K562 (cell line): ENCODE measurements at regions not wholly inside any gene's neighbourhood (a gene's known extent, or its start where the extent isn't known, plus 50 kb on each side); places are given as distances from the start of the nearest gene placed in this dataset.

Experiments
- FOXK2 ChIP-seq, 2 experiments: fragments of 450-650 bp; IDR thresholded peaks in 1 of 2; conservative IDR thresholded peaks in 1 of 2; 2 replicates each; pipeline ENCODE4 v1.6.1; 2016; ENCODE audit warnings: low read depth in 2 of 2, mild to moderate bottlenecking in 1 of 2
- MAFG ChIP-seq: fragments of 450-650 bp; conservative IDR thresholded peaks from 2 replicates; pipeline ENCODE4 v1.6.1; 2016; ENCODE audit warnings: missing genetic modification characterization, missing compliant biosample characterization
- MTF1 ChIP-seq: fragments of 250-450 bp; sonication (Bioruptor Pico); IDR thresholded peaks from 2 replicates; pipeline ENCODE4 v1.9.0; 2021; ENCODE audit warnings: moderate library complexity, mild to moderate bottlenecking, inconsistent platforms, borderline replicate concordance
- NCOA4 ChIP-seq: fragments of 450-650 bp; IDR thresholded peaks from 2 replicates; pipeline ENCODE4 v1.6.1; 2018; ENCODE audit warnings: mild to moderate bottlenecking; ENCODE audit not compliant: partially characterized antibody
- TAL1 ChIP-seq: fragments of 450-650 bp; IDR thresholded peaks from 2 replicates; pipeline ENCODE4 v1.6.1; 2016; ENCODE audit warnings: mild to moderate bottlenecking
- ZNF124 ChIP-seq: sonication (generic); formaldehyde crosslinking; IDR thresholded peaks from 2 replicates; pipeline ENCODE4 v1.8.1; 2022; ENCODE audit warnings: missing genetic modification reagents
- ZNF143 ChIP-seq: sonication (generic); formaldehyde crosslinking; IDR thresholded peaks from 2 replicates; pipeline ENCODE4 v1.9.0; 2022; ENCODE audit warnings: mild to moderate bottlenecking, missing genetic modification reagents
- ZNF592 ChIP-seq: fragments of 450-650 bp; IDR thresholded peaks from 2 replicates; pipeline ENCODE4 v1.6.1; 2017; ENCODE audit warnings: antibody characterized with exemption, mild to moderate bottlenecking
- ZNF77 ChIP-seq: fragments of 250-450 bp; sonication (Bioruptor Pico); IDR thresholded peaks from 2 replicates; pipeline ENCODE4 v1.5.0; 2020
- TF ChIP-seq, protein P1 (sequence below): fragments of 250-450 bp; sonication (Bioruptor Pico); IDR thresholded peaks from 2 replicates; pipeline ENCODE4 v1.4.0; 2020

DNA sequence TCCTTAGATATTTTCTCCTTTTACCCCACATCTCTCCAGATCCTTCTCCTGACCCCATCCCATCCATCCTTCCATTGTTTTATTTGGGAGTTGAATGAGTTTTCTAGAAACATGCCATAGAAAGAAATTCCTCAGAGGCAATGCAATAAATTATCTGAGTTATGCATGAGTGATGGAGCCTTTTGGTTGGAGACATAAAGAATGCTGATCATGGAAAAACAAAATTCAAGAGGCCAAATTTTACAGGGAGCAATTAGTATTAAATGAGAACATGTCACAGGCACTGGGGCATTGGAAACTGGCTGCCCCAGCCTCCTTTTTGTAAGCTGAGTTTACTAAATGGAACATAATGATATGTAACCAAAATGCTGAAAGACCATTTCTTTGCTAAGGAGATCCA is 74.2 kb upstream of the LCLAT1 start (continued):
- TF ChIP-seq, protein P1, sequence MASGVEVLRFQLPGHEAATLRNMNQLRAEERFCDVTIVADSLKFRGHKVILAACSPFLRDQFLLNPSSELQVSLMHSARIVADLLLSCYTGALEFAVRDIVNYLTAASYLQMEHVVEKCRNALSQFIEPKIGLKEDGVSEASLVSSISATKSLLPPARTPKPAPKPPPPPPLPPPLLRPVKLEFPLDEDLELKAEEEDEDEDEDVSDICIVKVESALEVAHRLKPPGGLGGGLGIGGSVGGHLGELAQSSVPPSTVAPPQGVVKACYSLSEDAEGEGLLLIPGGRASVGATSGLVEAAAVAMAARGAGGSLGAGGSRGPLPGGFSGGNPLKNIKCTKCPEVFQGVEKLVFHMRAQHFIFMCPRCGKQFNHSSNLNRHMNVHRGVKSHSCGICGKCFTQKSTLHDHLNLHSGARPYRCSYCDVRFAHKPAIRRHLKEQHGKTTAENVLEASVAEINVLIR (CRISPR knock-in tag), result no peak
- no peak for TF ChIP-seq ZNF592
- no peak for TF ChIP-seq NCOA4
- no peak for TF ChIP-seq ZNF143 (CRISPR knock-in tag)
- TF ChIP-seq ZNF77 (CRISPR knock-in tag), result no peak
- no peak for TF ChIP-seq FOXK2 (conservative IDR thresholded peaks at IDR 0.05 in 1 of 2, IDR thresholded peaks at IDR 0.05 in 1 of 2; ENCODE audit: low read depth in 2 of 2)
- TF ChIP-seq TAL1, result no peak
- no peak for TF ChIP-seq MTF1 (CRISPR knock-in tag)
- TF ChIP-seq MAFG (tag), result no peak
- no peak for TF ChIP-seq ZNF124 (CRISPR knock-in tag)
